Activated naive CD8-positive, alpha-beta T cell treated with anti-CD3 and anti-CD28 coated beads, Interleukin-2, amount 10 ng/mL, durations not matched to agents 7 days and 5 days (primary cell): ENCODE measurements at regions not wholly inside any gene's neighbourhood (a gene's known extent, or its start where the extent isn't known, plus 50 kb on each side); places are given as distances from the start of the nearest gene placed in this dataset.
A peak's percentile ranks its signal among the peaks of the same experiment; 100 is the strongest.
"Not testable (repeated sequence)": the region's sequence is repeated elsewhere in the genome, so short reads cannot be mapped to it uniquely, and the experiment has no call there.

ENCODE experiments used
- ATAC-seq: fragments of 150-1000 bp; cut with Tn5 transposase; one replicate; pipeline ENCODE4 v1.10.0; 2021; ENCODE audit warnings: low read depth, moderate library complexity
- POLR2A ChIA-PET: fragments of 350-600 bp; sonication (Branson Sonifier 250); formaldehyde crosslinking; loops from one replicate; lab custom pipeline; 2021; ENCODE audit warnings: antibody characterized with exemption; lab: Charles Lee
- DNase-seq: peaks from one replicate; pipeline ENCODE4 v3.0.0; 2021
- H3K27ac Mint-ChIP-seq: one replicate; pipeline ENCODE4 v1.8.0; 2022; ENCODE audit warnings: mild to moderate bottlenecking, mixed read lengths
- H3K27me3 Mint-ChIP-seq: one replicate; pipeline ENCODE4 v1.8.0; 2022; ENCODE audit warnings: mild to moderate bottlenecking, moderate library complexity, mixed read lengths
- H3K36me3 Mint-ChIP-seq: one replicate; pipeline ENCODE4 v1.8.0; 2021; ENCODE audit warnings: mild to moderate bottlenecking, mixed read lengths
- H3K4me1 Mint-ChIP-seq: one replicate; pipeline ENCODE4 v1.8.0; 2021; ENCODE audit warnings: mixed read lengths
- H3K4me3 Mint-ChIP-seq: one replicate; pipeline ENCODE4 v1.8.0; 2022; ENCODE audit warnings: mild to moderate bottlenecking, moderate library complexity, mixed read lengths
- H3K9me3 Mint-ChIP-seq: one replicate; pipeline ENCODE4 v1.8.0; 2021; ENCODE audit warnings: mixed read lengths

GRCh38 chr10:87416892-87417291 is 59.3 kb downstream of the NUTM2D start:
- peaks cover 32% of the 10 kb centered on the region for H3K27me3 Mint-ChIP-seq
- H3K9me3 Mint-ChIP-seq, ATAC-seq, H3K4me1 Mint-ChIP-seq, H3K27ac Mint-ChIP-seq, H3K4me3 Mint-ChIP-seq, H3K36me3 Mint-ChIP-seq, POLR2A ChIA-PET, DNase-seq: not testable (repeated sequence)

- H3K9me3 Mint-ChIP-seq, H3K36me3 Mint-ChIP-seq, ATAC-seq, DNase-seq, H3K4me1 Mint-ChIP-seq, POLR2A ChIA-PET, H3K4me3 Mint-ChIP-seq, H3K27ac Mint-ChIP-seq: not testable (repeated sequence)
- H3K27me3 Mint-ChIP-seq = peaks cover 25% of the 10 kb centered on the region
Observed at GRCh38 chr10:87422641-87423040, 65.1 kb downstream of the NUTM2D start.

- POLR2A ChIA-PET, H3K9me3 Mint-ChIP-seq, DNase-seq, H3K4me3 Mint-ChIP-seq, H3K4me1 Mint-ChIP-seq, H3K27ac Mint-ChIP-seq, ATAC-seq, H3K36me3 Mint-ChIP-seq: not testable (repeated sequence)
- peaks cover 28% of the 10 kb centered on the region for H3K27me3 Mint-ChIP-seq
Observed at GRCh38 chr10:87424697-87425373, 67.3 kb downstream of the NUTM2D start.

- H3K4me1 Mint-ChIP-seq, POLR2A ChIA-PET, H3K36me3 Mint-ChIP-seq, ATAC-seq, DNase-seq, H3K27me3 Mint-ChIP-seq, H3K9me3 Mint-ChIP-seq, H3K4me3 Mint-ChIP-seq, H3K27ac Mint-ChIP-seq: not testable (repeated sequence)
Observed at GRCh38 chr10:87433836-87434235, 70.9 kb upstream of the MINPP1 start.

- H3K27ac Mint-ChIP-seq, POLR2A ChIA-PET, H3K4me1 Mint-ChIP-seq, H3K27me3 Mint-ChIP-seq, H3K9me3 Mint-ChIP-seq, DNase-seq, H3K4me3 Mint-ChIP-seq, ATAC-seq, H3K36me3 Mint-ChIP-seq: not testable (repeated sequence)
Observed at GRCh38 chr10:87435295-87435826, 69.3 kb upstream of the MINPP1 start.

- H3K27me3 Mint-ChIP-seq, H3K27ac Mint-ChIP-seq, H3K4me3 Mint-ChIP-seq, H3K36me3 Mint-ChIP-seq, H3K9me3 Mint-ChIP-seq, POLR2A ChIA-PET, H3K4me1 Mint-ChIP-seq: not testable (repeated sequence)
- DNase-seq = peak; percentile 45
- peak; percentile 90 for ATAC-seq
Observed at GRCh38 chr10:87436104-87436503, 68.6 kb upstream of the MINPP1 start.

- H3K4me3 Mint-ChIP-seq, DNase-seq, H3K4me1 Mint-ChIP-seq, H3K9me3 Mint-ChIP-seq, H3K36me3 Mint-ChIP-seq, POLR2A ChIA-PET, H3K27me3 Mint-ChIP-seq, ATAC-seq, H3K27ac Mint-ChIP-seq: not testable (repeated sequence)
Observed at GRCh38 chr10:87437450-87437849, 67.2 kb upstream of the MINPP1 start.
